Activated CD8-positive, alpha-beta memory T cell treated with anti-CD3 and anti-CD28 coated beads, Interleukin-2, amount 50 U/mL, for 4 hours (primary cell): ENCODE measurements at regions not wholly inside any gene's neighbourhood (a gene's known extent, or its start where the extent isn't known, plus 50 kb on each side); places are given as distances from the start of the nearest gene placed in this dataset.

Experiments used
- DNase-seq: peaks from one replicate; pipeline ENCODE4 v3.0.0-alpha.2; 2020

GRCh38 chr4:19772581-19772980 is 479.1 kb upstream of the SLIT2 start:
- DNase-seq = no peak

DNA sequence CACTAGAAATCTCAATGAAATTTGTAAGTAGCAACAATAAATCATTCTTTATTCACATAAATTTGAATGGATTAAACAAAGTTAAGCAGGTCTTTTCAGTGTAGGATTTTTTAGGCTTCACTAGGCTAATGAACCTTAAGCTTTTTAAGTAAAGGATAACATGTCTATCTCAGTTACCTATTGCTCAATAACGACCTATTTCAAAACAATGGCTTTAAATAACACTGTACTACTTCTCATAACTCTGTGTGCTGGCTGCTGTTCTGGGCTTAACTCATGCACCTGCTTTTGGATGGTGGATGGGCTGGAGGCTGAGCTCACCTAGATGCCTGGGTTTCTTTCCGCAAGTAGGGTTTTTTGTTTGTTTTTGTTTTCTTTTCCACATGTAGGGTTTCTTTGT is 495.0 kb upstream of the SLIT2 start:
- DNase-seq = no peak

GRCh38 chr4:19752599-19752998 is 499.1 kb upstream of the SLIT2 start:
- no peak for DNase-seq

DNA sequence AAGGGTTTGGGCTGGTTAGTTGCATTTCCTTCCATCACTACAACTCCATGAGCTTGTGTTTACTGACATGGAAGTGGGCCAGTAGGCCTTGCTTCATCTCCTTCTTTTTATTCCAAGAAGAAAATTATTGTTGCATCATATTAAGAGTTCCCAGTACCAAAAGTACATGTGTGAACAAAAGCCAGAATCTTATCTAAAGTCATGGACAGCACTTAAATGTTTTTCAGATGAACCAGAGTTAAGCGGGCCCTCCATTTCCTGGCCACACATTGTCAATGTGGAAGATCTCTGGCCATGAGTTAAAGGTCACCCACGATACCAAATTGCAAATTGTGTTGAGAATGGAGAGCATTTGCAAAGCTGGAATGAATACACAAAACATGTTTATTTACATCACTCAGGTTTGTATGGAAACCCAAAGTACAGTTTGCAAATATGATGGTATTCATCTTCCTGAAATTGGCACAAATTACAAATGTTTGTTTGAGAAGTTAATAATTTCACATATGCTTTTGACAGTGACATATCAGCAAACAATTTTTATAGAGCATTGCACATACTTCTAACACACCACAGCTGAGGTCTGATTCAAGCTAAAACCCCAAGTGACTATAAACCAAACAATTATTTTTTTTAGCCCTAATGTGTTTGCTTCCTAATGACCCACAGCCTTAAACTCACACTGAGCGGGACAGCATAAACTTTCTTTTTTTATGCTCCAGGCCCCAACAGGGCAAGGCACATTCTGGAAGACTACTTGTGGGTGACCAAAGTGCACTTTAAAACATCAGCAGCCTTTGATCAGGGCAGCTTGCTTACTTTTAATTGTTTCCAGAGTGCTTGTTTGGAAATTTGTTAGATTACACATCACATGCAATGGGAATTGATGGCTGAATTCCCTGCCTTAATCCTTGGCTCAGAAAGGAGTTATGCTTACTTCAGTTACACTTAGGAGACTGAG is 502.9 kb upstream of the SLIT2 start:
- no peak for DNase-seq

DNA sequence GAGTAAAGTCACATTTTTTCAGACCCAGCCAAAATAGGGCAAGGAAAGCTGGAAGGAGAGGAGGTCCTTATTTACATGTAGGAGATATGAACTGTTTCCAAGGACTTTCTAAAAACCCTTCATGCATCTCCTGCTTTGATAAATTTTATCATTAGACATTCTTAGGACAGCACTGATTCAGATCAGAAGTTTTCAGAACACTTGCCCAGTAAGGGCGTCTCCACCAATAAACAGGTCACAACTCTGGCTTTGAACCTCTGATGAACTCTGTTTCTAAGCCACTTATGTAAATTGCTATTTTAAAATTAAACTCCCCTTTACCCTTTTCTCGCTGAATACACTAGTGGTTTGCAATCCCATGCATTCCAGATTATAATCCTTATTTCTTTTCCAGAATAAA is 505.3 kb upstream of the SLIT2 start:
- no peak for DNase-seq

DNA sequence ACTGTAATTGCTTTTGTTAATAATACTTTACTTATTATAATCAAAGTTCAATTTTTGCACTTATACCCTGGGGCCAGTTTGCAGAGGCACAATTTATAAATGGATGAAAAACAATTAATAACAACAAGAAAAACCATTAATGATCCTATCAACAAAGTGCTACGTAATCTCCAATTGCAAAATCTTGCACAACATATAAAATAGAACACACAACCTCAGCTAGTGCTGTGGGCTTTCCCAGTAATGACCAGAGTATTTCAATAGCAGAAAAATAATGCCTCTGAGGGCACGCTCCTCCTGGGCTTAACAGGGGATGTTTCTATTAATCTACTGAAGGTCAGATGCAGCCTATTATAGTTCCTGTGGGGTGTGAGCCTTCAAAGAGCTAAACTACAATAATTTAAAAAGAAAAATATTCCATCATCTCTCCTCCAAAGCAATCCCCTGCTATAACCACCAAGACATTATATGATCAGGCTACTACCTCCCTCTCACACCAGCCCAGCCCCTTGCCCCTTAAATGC is 508.5 kb upstream of the SLIT2 start:
- no peak for DNase-seq

DNA sequence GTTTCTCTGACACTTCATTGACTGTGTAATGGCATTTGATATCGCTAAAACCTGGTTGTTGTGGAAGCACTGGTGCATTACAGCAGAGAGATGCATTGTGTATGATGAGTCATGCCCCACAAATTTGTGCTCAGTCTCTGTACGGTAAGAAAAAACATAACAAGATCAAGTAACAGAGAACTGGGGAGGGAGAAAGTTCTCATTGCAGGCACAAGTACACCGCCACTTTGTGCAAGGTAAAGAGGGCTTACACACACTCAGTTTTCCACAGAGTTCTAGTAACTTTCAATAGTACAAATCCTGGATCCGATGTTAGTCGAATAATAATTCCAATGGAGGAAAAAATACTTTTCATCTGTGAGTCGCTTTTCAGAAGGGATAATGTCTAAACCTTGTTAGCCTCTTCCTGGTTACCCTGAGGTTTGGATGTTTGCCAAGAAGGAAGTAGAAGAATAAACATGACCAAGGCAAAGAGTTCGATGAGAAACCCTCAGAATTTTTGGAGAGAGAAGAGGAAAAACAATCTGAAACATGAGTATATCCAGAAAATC is 512.5 kb upstream of the SLIT2 start:
- no peak for DNase-seq

DNA sequence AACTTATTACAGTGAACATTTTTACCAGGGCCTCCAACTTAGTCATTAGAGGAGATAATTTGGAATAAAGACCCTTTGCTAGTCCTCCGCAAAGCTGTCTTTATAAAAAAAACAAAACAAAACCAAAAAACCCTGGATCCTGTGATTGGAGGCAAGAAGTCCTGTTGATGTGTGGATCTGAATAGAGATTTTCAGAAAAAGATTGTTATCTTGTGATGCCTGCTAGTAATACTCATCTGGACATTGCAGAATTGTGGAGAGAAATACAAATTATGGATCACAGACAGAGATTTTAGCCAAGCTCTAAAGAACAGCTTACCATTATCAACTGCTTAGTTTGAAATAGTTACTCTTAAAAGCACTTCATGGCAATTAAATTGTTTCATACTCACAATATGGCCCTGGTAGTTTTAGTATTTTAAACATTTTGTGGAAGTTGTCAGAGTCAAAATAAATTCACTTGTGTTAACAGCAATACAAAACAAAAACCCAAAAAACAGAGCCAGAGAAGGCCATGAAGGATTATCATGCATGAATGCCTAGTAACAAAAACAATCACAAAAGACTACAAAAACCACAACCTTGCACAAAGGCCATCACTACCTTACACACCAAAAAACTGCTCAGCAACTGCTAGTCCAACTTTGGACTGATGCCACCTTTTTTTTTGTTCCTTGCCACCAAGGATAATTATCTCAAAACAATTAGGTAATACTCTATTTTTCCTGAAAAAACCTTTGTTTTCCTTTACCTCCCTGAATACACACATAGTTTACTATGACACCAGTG is 514.5 kb upstream of the SLIT2 start:
- no peak for DNase-seq

- DNase-seq = no peak
Observed at GRCh38 chr4:19735012-19735411, 516.7 kb upstream of the SLIT2 start.

- no peak for DNase-seq
Observed at GRCh38 chr4:19729886-19730651, 521.6 kb upstream of the SLIT2 start.

- DNase-seq = no peak
Observed at GRCh38 chr4:19728773-19729172, 522.9 kb upstream of the SLIT2 start.

DNA sequence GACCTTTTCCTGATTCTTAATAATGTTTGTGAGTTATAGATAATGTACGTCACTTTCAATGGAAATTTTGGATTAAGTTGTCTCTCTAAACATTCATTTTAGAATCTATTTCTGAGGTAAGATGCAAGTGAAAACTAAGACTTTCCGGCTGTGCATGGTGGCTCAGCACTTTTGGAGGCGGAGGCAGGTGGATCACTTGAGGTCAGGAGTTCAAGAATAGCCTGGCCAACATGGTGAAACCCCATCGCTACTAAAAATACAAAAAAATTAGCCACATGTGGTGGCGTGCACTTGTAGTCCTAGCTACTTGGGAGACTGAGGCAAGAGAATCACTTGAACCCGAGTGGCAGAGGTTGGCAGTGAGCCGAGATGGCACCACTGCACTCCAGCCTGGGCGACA is 524.6 kb upstream of the SLIT2 start:
- no peak for DNase-seq

GRCh38 chr4:19725130-19725529 is 526.6 kb upstream of the SLIT2 start:
- no peak for DNase-seq

- no peak for DNase-seq
Observed at GRCh38 chr4:19722404-19722803, 529.3 kb upstream of the SLIT2 start.

GRCh38 chr4:19721587-19721986 is 530.1 kb upstream of the SLIT2 start:
- no peak for DNase-seq

DNA sequence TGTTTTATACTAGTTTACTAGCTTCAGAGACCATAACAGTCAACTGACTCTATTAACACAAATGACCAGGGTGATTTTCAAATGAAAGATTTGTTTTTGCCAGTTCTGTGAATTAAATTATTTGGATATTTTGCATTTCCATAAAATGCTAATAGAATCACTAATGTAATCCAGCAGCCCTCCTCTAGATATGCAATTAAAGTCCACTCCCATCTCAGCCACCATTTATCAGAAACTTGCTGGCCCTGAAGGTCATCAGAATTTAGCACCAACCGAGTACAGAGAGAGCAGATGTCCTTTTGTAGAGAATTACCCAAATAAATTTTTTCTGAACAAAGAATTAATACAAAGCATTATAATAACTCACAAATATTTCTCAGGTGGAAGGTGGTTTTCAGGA is 531.1 kb upstream of the SLIT2 start:
- DNase-seq = no peak

GRCh38 chr4:19720190-19720589 is 531.5 kb upstream of the SLIT2 start:
- DNase-seq = no peak

DNA sequence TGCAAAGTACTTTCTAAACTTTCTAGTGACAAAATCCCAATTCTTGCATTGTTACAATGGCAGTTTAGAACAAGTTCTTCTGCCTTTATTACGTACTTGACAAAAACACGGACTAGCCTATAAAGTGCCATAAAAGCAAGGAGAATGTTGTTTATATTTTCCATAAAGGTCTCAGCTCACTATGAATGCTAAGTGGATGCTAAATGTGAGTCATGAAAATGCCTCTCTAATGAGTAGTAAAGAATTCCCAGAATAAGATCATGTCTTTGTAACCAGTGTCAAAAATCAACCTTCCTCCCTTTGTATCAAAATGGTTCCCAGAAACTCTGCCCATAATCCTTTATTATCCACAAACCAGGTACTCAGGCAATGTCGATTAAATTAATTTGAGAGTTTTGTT is 539.8 kb upstream of the SLIT2 start:
- DNase-seq = no peak

GRCh38 chr4:19707876-19708275 is 543.8 kb upstream of the SLIT2 start:
- DNase-seq = no peak

DNA sequence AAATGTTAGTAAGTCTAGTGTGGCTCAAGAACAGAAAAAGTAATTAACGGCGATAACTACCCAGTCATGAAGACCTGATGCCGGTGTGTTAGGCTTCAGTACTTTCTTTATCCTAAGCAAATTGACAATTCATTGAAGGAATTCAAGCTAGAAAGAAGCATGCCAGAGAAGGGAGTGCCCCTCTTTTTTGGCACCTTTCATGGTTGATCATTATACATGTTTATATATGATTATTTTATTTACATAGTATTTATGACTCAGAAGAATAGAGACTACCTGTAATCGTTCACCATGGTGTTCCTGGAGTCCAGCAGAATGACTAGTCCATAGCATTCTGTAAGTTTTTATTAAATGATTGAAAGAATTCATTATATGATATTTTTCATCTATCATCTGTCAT is 548.3 kb upstream of the SLIT2 start:
- no peak for DNase-seq

GRCh38 chr4:19700992-19701391 is 550.7 kb upstream of the SLIT2 start:
- DNase-seq = no peak

- DNase-seq = no peak
Observed at GRCh38 chr4:19698961-19699360, 552.7 kb upstream of the SLIT2 start.

- DNase-seq = no peak
Observed at GRCh38 chr4:19694812-19695211, 556.9 kb upstream of the SLIT2 start.
